ENCODE measurements at regions not wholly inside any gene's neighbourhood (a gene's known extent, or its start where the extent isn't known, plus 50 kb on each side); places are given as distances from the start of the nearest gene placed in this dataset.

- TF ChIP-seq CTCF (IDR thresholded peaks at IDR 0.05): no peak
- TF ChIP-seq POLR2AphosphoS5 (IDR thresholded peaks at IDR 0.05): no peak
- no peak for TF ChIP-seq POLR2A (IDR thresholded peaks at IDR 0.05)
- no peak for TF ChIP-seq EP300 (IDR thresholded peaks at IDR 0.05)
These were observed 294.5 kb upstream of the NFE2L3 start for GRCh38 chr7:25857376-25858067.

Measured in gastroesophageal sphincter (tissue), 3 donors.